Fibroblast of lung (primary cell): ENCODE measurements at regions not wholly inside any gene's neighbourhood (a gene's known extent, or its start where the extent isn't known, plus 50 kb on each side); places are given as distances from the start of the nearest gene placed in this dataset.

Experiments used
- DNase-seq, 2 donors: peaks; one replicate each; pipeline versions ENCODE4 v3.0.0 to v3.0.0-alpha.2; 2010; ENCODE audit warnings: low read depth in 2 of 2
- H2AFZ ChIP-seq: 2 replicates; pipeline ENCODE4 v1.5.1; 2012; ENCODE audit warnings: low read length, control low read depth, inconsistent platforms
- H3K27ac ChIP-seq: 2 replicates; pipeline ENCODE4 v1.5.1; 2011; ENCODE audit warnings: low read length, control low read depth; ENCODE audit not compliant: insufficient read depth
- H3K27me3 ChIP-seq: 2 replicates; pipeline ENCODE4 v1.5.1; 2011; ENCODE audit warnings: mild to moderate bottlenecking, low read length; ENCODE audit not compliant: control insufficient read depth, insufficient read depth
- H3K36me3 ChIP-seq: 2 replicates; pipeline ENCODE4 v1.5.1; 2011; ENCODE audit warnings: low read length; ENCODE audit not compliant: control insufficient read depth, insufficient read depth
- H3K4me1 ChIP-seq: 2 replicates; pipeline ENCODE4 v1.5.1; 2011; ENCODE audit warnings: low read length; ENCODE audit not compliant: control insufficient read depth, insufficient read depth; ENCODE audit errors: extremely low read depth
- H3K4me2 ChIP-seq: 2 replicates; pipeline ENCODE4 v1.5.1; 2011; ENCODE audit warnings: low read length, control low read depth; ENCODE audit not compliant: insufficient read depth; ENCODE audit errors: extremely low read depth
- H3K4me3 ChIP-seq, 4 experiments: fragments of 200-600 bp in 1 of 4; sonication (generic) in 1 of 4; replicated peaks in 1 of 4; 2 replicates each; pipeline ENCODE4 v1.5.1; 2011 to 2016; ENCODE audit warnings: low read length in 4 of 4, low read depth in 3 of 4, mild to moderate bottlenecking in 3 of 4, control low read depth in 2 of 4, inconsistent platforms in 1 of 4, mixed read lengths in 1 of 4; ENCODE audit not compliant: insufficient read depth in 1 of 4; ENCODE audit errors: control extremely low read depth in 1 of 4
- H3K79me2 ChIP-seq: 2 replicates; pipeline ENCODE4 v1.5.1; 2012; ENCODE audit warnings: mild to moderate bottlenecking, low read length, inconsistent platforms; ENCODE audit not compliant: control insufficient read depth, insufficient read depth
- H3K9ac ChIP-seq: 2 replicates; pipeline ENCODE4 v1.5.1; 2011; ENCODE audit warnings: mild to moderate bottlenecking, low read length, control low read depth; ENCODE audit not compliant: insufficient read depth
- H3K9me3 ChIP-seq: 2 replicates; pipeline ENCODE4 v1.5.1; 2012; ENCODE audit warnings: low read depth, low read length; ENCODE audit not compliant: control insufficient read depth, insufficient read depth
- H4K20me1 ChIP-seq: 2 replicates; pipeline ENCODE4 v1.5.1; 2011; ENCODE audit warnings: low read length; ENCODE audit not compliant: control insufficient read depth, insufficient read depth; ENCODE audit errors: extremely low read depth
- EZH2 ChIP-seq: IDR thresholded peaks from 2 replicates; pipeline ENCODE4 v1.5.1; 2012; ENCODE audit warnings: low read length, control low read depth, mild to moderate bottlenecking; ENCODE audit errors: missing control alignments
- TF ChIP-seq, protein P1 (sequence below), 2 donors: IDR thresholded peaks in 1 of 2; conservative IDR thresholded peaks in 1 of 2; 1 replicate in 1 of 2; 2 replicates in 1 of 2; pipeline ENCODE4 v1.5.1; 2011 to 2012; ENCODE audit warnings: low read length in 2 of 2, control low read depth in 1 of 2, inconsistent platforms in 1 of 2, low read depth in 1 of 2, mild to moderate bottlenecking in 1 of 2

DNA sequence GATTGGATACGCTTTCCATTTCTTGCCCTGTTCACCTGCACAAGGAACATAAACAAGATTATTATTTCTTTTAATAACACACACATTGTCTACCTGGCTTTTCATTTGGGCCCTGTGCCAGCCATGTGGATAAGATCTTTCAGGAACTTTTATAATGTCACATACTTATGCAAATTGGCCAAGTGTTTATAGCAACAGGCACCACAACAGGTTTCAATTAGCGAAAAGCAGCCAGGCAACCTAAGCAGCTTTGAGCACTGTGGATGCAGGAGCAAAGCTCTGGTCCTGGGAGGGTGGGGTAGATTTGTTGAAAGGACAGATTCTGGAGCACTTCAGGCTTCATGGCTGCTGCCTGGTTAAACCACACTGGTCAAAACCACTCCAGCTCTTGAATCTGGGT, 217.4 kb downstream of the BARX2 start:
- no peaks in the 10 kb centered on the region for H3K27me3 ChIP-seq
- no peaks in the 10 kb centered on the region for H3K4me1 ChIP-seq
- H4K20me1 ChIP-seq = no peaks in the 10 kb centered on the region
- H3K4me3 ChIP-seq = no peak overlapping the region
- no peak overlapping the region for H2AFZ ChIP-seq
- no peak overlapping the region for H3K9ac ChIP-seq
- H3K79me2 ChIP-seq = no peaks in the 10 kb centered on the region
- DNase-seq = no peak
- H3K36me3 ChIP-seq = no peaks in the 10 kb centered on the region
- TF ChIP-seq, protein P1, sequence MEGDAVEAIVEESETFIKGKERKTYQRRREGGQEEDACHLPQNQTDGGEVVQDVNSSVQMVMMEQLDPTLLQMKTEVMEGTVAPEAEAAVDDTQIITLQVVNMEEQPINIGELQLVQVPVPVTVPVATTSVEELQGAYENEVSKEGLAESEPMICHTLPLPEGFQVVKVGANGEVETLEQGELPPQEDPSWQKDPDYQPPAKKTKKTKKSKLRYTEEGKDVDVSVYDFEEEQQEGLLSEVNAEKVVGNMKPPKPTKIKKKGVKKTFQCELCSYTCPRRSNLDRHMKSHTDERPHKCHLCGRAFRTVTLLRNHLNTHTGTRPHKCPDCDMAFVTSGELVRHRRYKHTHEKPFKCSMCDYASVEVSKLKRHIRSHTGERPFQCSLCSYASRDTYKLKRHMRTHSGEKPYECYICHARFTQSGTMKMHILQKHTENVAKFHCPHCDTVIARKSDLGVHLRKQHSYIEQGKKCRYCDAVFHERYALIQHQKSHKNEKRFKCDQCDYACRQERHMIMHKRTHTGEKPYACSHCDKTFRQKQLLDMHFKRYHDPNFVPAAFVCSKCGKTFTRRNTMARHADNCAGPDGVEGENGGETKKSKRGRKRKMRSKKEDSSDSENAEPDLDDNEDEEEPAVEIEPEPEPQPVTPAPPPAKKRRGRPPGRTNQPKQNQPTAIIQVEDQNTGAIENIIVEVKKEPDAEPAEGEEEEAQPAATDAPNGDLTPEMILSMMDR (conservative IDR thresholded peaks at IDR 0.05 in 1 of 2, IDR thresholded peaks at IDR 0.05 in 1 of 2; ENCODE audit: low read depth in 1 of 2, low read length in 2 of 2) = no peak
- TF ChIP-seq EZH2 = no peak
- no peaks in the 10 kb centered on the region for H3K9me3 ChIP-seq
- no peak overlapping the region for H3K27ac ChIP-seq
- H3K4me2 ChIP-seq = no peak overlapping the region

DNA sequence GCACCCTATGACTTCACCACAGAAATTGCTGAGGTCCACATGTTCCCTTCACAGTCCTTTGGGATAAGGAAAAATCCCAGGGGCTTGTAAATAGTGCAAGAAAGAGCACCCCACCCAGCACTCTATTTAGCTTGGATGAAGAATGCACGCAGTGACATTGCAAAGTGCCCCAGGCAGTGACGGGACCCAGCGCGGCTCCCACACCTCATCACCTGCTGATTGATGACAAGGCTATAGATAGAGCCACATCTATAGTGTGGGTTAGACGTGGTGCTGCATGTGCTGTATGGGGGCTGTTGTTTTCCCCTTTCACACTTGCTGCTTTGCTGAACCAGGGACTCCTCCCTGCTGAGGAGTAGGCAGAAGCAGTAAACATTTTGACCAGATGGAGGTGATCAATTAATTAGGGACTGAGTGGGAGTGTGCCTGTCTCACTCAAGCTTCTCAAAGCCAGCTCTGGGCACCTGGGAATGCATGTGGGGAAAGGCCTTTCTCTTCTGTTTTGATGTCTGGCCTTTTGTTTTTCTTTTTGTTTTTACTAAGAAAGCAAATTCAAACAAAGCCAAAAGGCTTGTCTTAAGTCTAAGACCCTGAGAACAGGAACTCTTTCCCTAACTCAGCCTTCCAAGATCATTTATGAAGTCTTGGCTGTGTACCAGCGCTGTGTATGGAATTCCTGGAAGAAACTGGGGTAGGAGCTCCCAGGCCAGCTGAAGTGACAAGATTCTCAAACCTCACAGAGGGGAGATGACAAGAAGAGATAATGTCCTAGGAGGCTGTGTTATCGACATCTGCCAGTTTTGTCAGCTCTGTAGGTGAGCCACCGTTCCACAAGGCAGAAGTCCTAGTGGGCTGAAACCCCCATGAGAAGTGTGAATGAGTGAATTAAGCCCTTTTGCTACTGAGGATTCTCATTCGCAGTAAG, 219.7 kb downstream of the BARX2 start:
- no peak for DNase-seq
- Histone ChIP-seq H3K27me3 (no peaks in the 10 kb centered on the region), H3K27ac (no peak overlapping the region), H2AFZ (no peak overlapping the region), H3K4me2 (no peak overlapping the region), H3K4me3 (no peak overlapping the region), H3K4me1 (no peaks in the 10 kb centered on the region), H3K36me3 (no peaks in the 10 kb centered on the region), H4K20me1 (no peaks in the 10 kb centered on the region), H3K79me2 (no peaks in the 10 kb centered on the region), H3K9ac (no peak overlapping the region), H3K9me3 (no peaks in the 10 kb centered on the region)
- TF ChIP-seq, protein P1 (conservative IDR thresholded peaks at IDR 0.05 in 1 of 2, IDR thresholded peaks at IDR 0.05 in 1 of 2; ENCODE audit: low read depth in 1 of 2, low read length in 2 of 2) = no peak

DNA sequence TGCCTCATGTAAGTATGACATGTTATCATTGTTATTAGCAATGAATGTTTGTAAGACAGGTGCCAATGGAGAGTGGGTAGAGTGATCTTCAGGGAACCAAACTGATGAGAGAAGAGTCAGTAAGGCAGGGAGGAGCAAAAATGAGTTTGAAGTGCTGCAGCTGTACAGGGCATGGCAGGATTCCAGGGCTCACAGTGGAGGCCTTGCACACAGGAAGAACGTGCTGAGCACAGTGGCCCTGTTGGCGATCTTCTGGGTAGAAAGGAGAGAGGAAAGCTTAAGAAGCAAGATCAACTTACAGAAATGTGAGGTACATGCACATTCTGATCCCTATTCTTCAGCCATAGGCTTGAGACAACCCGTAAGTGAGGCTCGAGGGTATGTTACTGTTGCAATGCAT, 219.3 kb upstream of the TMEM45B start:
- DNase-seq = no peak
- H2AFZ ChIP-seq = no peak overlapping the region
- H3K9me3 ChIP-seq = no peaks in the 10 kb centered on the region
- H3K4me3 ChIP-seq = no peak overlapping the region
- no peaks in the 10 kb centered on the region for H3K4me1 ChIP-seq
- H4K20me1 ChIP-seq = no peaks in the 10 kb centered on the region
- no peak overlapping the region for H3K9ac ChIP-seq
- H3K27ac ChIP-seq = no peak overlapping the region
- no peaks in the 10 kb centered on the region for H3K27me3 ChIP-seq
- no peaks in the 10 kb centered on the region for H3K36me3 ChIP-seq
- no peaks in the 10 kb centered on the region for H3K79me2 ChIP-seq
- TF ChIP-seq EZH2 = no peak
- TF ChIP-seq, protein P1 (conservative IDR thresholded peaks at IDR 0.05 in 1 of 2, IDR thresholded peaks at IDR 0.05 in 1 of 2; ENCODE audit: low read depth in 1 of 2, low read length in 2 of 2) = no peak
- no peak overlapping the region for H3K4me2 ChIP-seq
